ENCODE measurements at regions not wholly inside any gene's neighbourhood (a gene's known extent, or its start where the extent isn't known, plus 50 kb on each side); places are given as distances from the start of the nearest gene placed in this dataset.

GRCh38 chr4:31058656-31059055, 338.5 kb downstream of the PCDH7 start:
- no peak for TF ChIP-seq CTCF (IDR thresholded peaks at IDR 0.05; ENCODE audit: control extremely low read depth in 1 of 3, insufficient read depth in 1 of 3, low read depth in 1 of 3, low read length in 3 of 3)
- TF ChIP-seq EP300 (IDR thresholded peaks at IDR 0.05; ENCODE audit: borderline replicate concordance in 1 of 2, low read depth in 2 of 2, low read length in 2 of 2), result no peak
- TF ChIP-seq GTF2F1 (IDR thresholded peaks at IDR 0.05; ENCODE audit: borderline replicate concordance, low read depth, low read length), result no peak
- TF ChIP-seq CHD2 (IDR thresholded peaks at IDR 0.05; ENCODE audit: low read length), result no peak
- no peak for TF ChIP-seq POLR2A (IDR thresholded peaks at IDR 0.05; ENCODE audit: control extremely low read depth in 1 of 2, low read depth in 2 of 2, low read length in 2 of 2)
- no peak for TF ChIP-seq FOSL1 (IDR thresholded peaks at IDR 0.05; ENCODE audit: insufficient read depth, low read depth, low read length)
- no peak for TF ChIP-seq POLR2AphosphoS5 (IDR thresholded peaks at IDR 0.05; ENCODE audit: low read depth, low read length)
- no peak for TF ChIP-seq EZH2 (IDR thresholded peaks at IDR 0.05; ENCODE audit: low read depth, low read length, severe bottlenecking)
- no peak for TF ChIP-seq GABPA (IDR thresholded peaks at IDR 0.05; ENCODE audit: borderline replicate concordance, insufficient read depth, low read length)
- TF ChIP-seq ZNF274 (IDR thresholded peaks at IDR 0.05; ENCODE audit: borderline replicate concordance, extremely low read depth, low read length), result no peak
- no peak for TF ChIP-seq CEBPB (IDR thresholded peaks at IDR 0.05; ENCODE audit: low read depth, low read length)
- no peak for TF ChIP-seq KDM1A (IDR thresholded peaks at IDR 0.05; ENCODE audit: borderline replicate concordance, low read length)
- no peak for TF ChIP-seq ASH2L (IDR thresholded peaks at IDR 0.05; ENCODE audit: low read length)
